PC-9 (cell line): ENCODE measurements at regions not wholly inside any gene's neighbourhood (a gene's known extent, or its start where the extent isn't known, plus 50 kb on each side); places are given as distances from the start of the nearest gene placed in this dataset.

Experiments
- BruUV-seq: library from RNA; stranded (reverse); fragments of 400-500 nt; replicated peaks from 2 replicates; lab custom pipeline; 2021; lab: Mats Ljungman, UMichigan
- CTCF ChIA-PET: fragments of 300-600 bp; sonication (Branson Sonifier 250); formaldehyde crosslinking; loops from one replicate; lab custom pipeline; 2022; ENCODE audit warnings: antibody characterized with exemption; lab: Charles Lee
- POLR2A ChIA-PET: fragments of 300-600 bp; sonication (Branson Sonifier 250); formaldehyde crosslinking; loops from one replicate; lab custom pipeline; 2022; ENCODE audit warnings: antibody characterized with exemption; ENCODE audit not compliant: unreplicated experiment; lab: Charles Lee
- DNase-seq, 2 experiments: peaks; one replicate each; pipeline versions ENCODE4 v3.0.0 to v3.0.0-alpha.2; 2015 to 2022; ENCODE audit warnings: mixed read lengths in 1 of 2
- H2AFZ ChIP-seq: fragments of 200-600 bp; sonication (generic); 2 replicates; pipeline ENCODE4 v1.8.1; 2017; ENCODE audit warnings: antibody characterized with exemption
- H3F3A ChIP-seq: fragments of 200-600 bp; sonication (generic); 2 replicates; pipeline ENCODE4 v1.8.1; 2017; ENCODE audit warnings: antibody characterized with exemption, mild to moderate bottlenecking, low read depth; ENCODE audit not compliant: insufficient read depth
- H3K27ac ChIP-seq: fragments of 200-600 bp; sonication (generic); 2 replicates; pipeline ENCODE4 v1.6.1; 2016; ENCODE audit warnings: mixed run types
- H3K27me3 ChIP-seq: fragments of 200-600 bp; sonication (generic); 2 replicates; pipeline ENCODE4 v1.6.1; 2016; ENCODE audit warnings: low read depth, mixed run types; ENCODE audit not compliant: insufficient read depth
- H3K36me3 ChIP-seq: fragments of 200-600 bp; sonication (generic); 2 replicates; pipeline ENCODE4 v1.6.1; 2016; ENCODE audit warnings: low read depth, mixed run types
- H3K4me1 ChIP-seq: fragments of 200-600 bp; sonication (generic); replicated peaks from 2 replicates; pipeline ENCODE4 v1.6.1; 2016; ENCODE audit warnings: mixed run types; ENCODE audit not compliant: insufficient read depth
- H3K4me2 ChIP-seq: fragments of 200-600 bp; sonication (generic); 2 replicates; pipeline ENCODE4 v1.6.1; 2017; ENCODE audit warnings: mixed run types
- H3K4me3 ChIP-seq: fragments of 200-600 bp; sonication (generic); 2 replicates; pipeline ENCODE4 v1.6.1; 2016; ENCODE audit warnings: mixed run types
- H3K79me2 ChIP-seq: fragments of 200-600 bp; sonication (generic); 2 replicates; pipeline ENCODE4 v1.6.1; 2017; ENCODE audit warnings: low read depth, mixed run types
- H3K9me2 ChIP-seq: fragments of 200-600 bp; sonication (generic); 2 replicates; pipeline ENCODE4 v1.8.1; 2017; ENCODE audit warnings: mild to moderate bottlenecking; ENCODE audit not compliant: insufficient read depth
- H3K9me3 ChIP-seq: fragments of 200-600 bp; sonication (generic); 2 replicates; pipeline ENCODE4 v1.8.1; 2016; ENCODE audit warnings: low read depth; ENCODE audit not compliant: insufficient read depth
- H4K20me1 ChIP-seq: fragments of 200-600 bp; sonication (generic); 2 replicates; pipeline ENCODE4 v1.8.1; 2017; ENCODE audit not compliant: insufficient read depth
- CTCF ChIP-seq: fragments of 200-600 bp; sonication (generic); conservative IDR thresholded peaks from 2 replicates; pipeline ENCODE4 v1.6.1; 2017; ENCODE audit warnings: mixed run types, antibody characterized with exemption, mild to moderate bottlenecking, moderate library complexity
- EZH2 ChIP-seq: fragments of 200-600 bp; sonication (generic); IDR thresholded peaks from 2 replicates; pipeline ENCODE4 v1.8.0; 2017; ENCODE audit warnings: antibody characterized with exemption, low read depth
- intact Hi-C: fragments of 100-400 bp; cut with micrococcal nuclease; formaldehyde crosslinking; loops from one replicate; pipeline ENCODE4 v1.10.0; 2022; ENCODE audit not compliant: unreplicated experiment

GRCh38 chr2:211033765-211034164 is 477.4 kb downstream of the CPS1 start:
- intact Hi-C loops, result no loop called here
- Histone ChIP-seq H3K27ac (no peak overlapping the region), H3K4me1 (no peaks in the 10 kb centered on the region), H4K20me1 (no peaks in the 10 kb centered on the region), H3K9me3 (no peaks in the 10 kb centered on the region), H3K36me3 (no peaks in the 10 kb centered on the region), H3K79me2 (no peaks in the 10 kb centered on the region), H2AFZ (no peak overlapping the region), H3K4me3 (no peak overlapping the region), H3K4me2 (no peak overlapping the region), H3K27me3 (no peaks in the 10 kb centered on the region), H3K9me2 (no peaks in the 10 kb centered on the region), H3F3A (no peaks in the 10 kb centered on the region)
- BruUV-seq, result no TSS peak
- DNase-seq, result no peak
- CTCF ChIA-PET, result no interaction called here
- POLR2A ChIA-PET, result no interaction called here
- TF ChIP-seq EZH2 (no peak), CTCF (0 out of 2 replicates have a peak, but pooled peaks have one; percentile 37)

- POLR2A ChIA-PET, result interaction anchor here (0.7 kb wide), 1 partner anchor 783 kb away, joined by 31 read pairs; no protein-coding TSS in a partner anchor
- no peaks in the 10 kb centered on the region for H4K20me1 ChIP-seq
- no peak overlapping the region for H3K27ac ChIP-seq
- H3F3A ChIP-seq, result no peaks in the 10 kb centered on the region
- intact Hi-C loops, result no loop called here
- H3K4me2 ChIP-seq, result no peak overlapping the region
- H2AFZ ChIP-seq, result no peak overlapping the region
- DNase-seq, result no peak
- TF ChIP-seq CTCF (peak; percentile 56), EZH2 (no peak)
- CTCF ChIA-PET, result interaction anchor here (0.9 kb wide), 1 partner anchor 372 kb away, joined by 3 read pairs; no protein-coding TSS in a partner anchor
- no TSS peak for BruUV-seq
- no peaks in the 10 kb centered on the region for H3K9me3 ChIP-seq
- no peaks in the 10 kb centered on the region for H3K79me2 ChIP-seq
- no peaks in the 10 kb centered on the region for H3K27me3 ChIP-seq
- no peaks in the 10 kb centered on the region for H3K36me3 ChIP-seq
- no peak overlapping the region for H3K4me3 ChIP-seq
- no peaks in the 10 kb centered on the region for H3K9me2 ChIP-seq
- no peaks in the 10 kb centered on the region for H3K4me1 ChIP-seq
These were observed 479.3 kb downstream of the CPS1 start for GRCh38 chr2:211035548-211036185.

- no peak overlapping the region for H3K27ac ChIP-seq
- no peaks in the 10 kb centered on the region for H3K27me3 ChIP-seq
- no TSS peak for BruUV-seq
- intact Hi-C loops, result no loop called here
- no peak for TF ChIP-seq CTCF
- no peak for TF ChIP-seq EZH2
- no peak overlapping the region for H2AFZ ChIP-seq
- H3K36me3 ChIP-seq, result no peaks in the 10 kb centered on the region
- no peaks in the 10 kb centered on the region for H3K79me2 ChIP-seq
- ChIA-PET POLR2A (no interaction called here), CTCF (interaction anchor here (0.6 kb wide), 1 partner anchor 655 kb away, joined by 6 read pairs; no protein-coding TSS in a partner anchor)
- H3F3A ChIP-seq, result no peaks in the 10 kb centered on the region
- H4K20me1 ChIP-seq, result no peaks in the 10 kb centered on the region
- DNase-seq, result no peak
- H3K4me3 ChIP-seq, result no peak overlapping the region
- no peak overlapping the region for H3K4me2 ChIP-seq
- no peaks in the 10 kb centered on the region for H3K9me3 ChIP-seq
- no peaks in the 10 kb centered on the region for H3K9me2 ChIP-seq
- no peaks in the 10 kb centered on the region for H3K4me1 ChIP-seq
These were observed 488.6 kb downstream of the CPS1 start for GRCh38 chr2:211045025-211045424.
